IMR-90 (cell line): ENCODE measurements at regions not wholly inside any gene's neighbourhood (a gene's known extent, or its start where the extent isn't known, plus 50 kb on each side); places are given as distances from the start of the nearest gene placed in this dataset.

Source experiments
- ATAC-seq: fragments of 200-7000 bp; cut with Tn5 transposase; 2 replicates; pipeline ENCODE4 v1.9.1; 2020; ENCODE audit warnings: low read depth, mild to moderate bottlenecking, moderate library complexity
- BruUV-seq: library from RNA; stranded (reverse); fragments of 400-500 nt; replicated peaks from 2 replicates; lab custom pipeline; 2021; lab: Mats Ljungman, UMichigan
- CTCF ChIA-PET: fragments of 300-600 bp; formaldehyde crosslinking; extraction: SDS; loops from one replicate; lab custom pipeline; 2021; ENCODE audit warnings: antibody characterized with exemption; lab: Yijun Ruan, JAX
- POLR2A ChIA-PET: fragments of 300-600 bp; sonication (Branson Sonifier 250); formaldehyde crosslinking; loops from one replicate; lab custom pipeline; 2022; ENCODE audit warnings: antibody characterized with exemption; ENCODE audit not compliant: unreplicated experiment; lab: Charles Lee
- DNase-seq: peaks from one replicate; pipeline ENCODE4 v3.0.0; 2013
- H2AFZ ChIP-seq: replicated peaks from 2 replicates; pipeline ENCODE3; 2013; ENCODE audit warnings: low read length, mild to moderate bottlenecking; ENCODE audit not compliant: poor library complexity
- H2AK5ac ChIP-seq: 2 replicates; pipeline ENCODE4 v1.6.1; 2013; ENCODE audit warnings: low read depth, low read length, inconsistent platforms
- H2AK9ac ChIP-seq: replicated peaks from 2 replicates; pipeline ENCODE3; 2013; ENCODE audit warnings: mild to moderate bottlenecking, low read depth, low read length, moderate library complexity; ENCODE audit not compliant: poor library complexity
- H2BK120ac ChIP-seq: 2 replicates; pipeline ENCODE4 v1.6.1; 2013; ENCODE audit warnings: low read depth, low read length, inconsistent platforms
- H2BK15ac ChIP-seq: 3 replicates; pipeline ENCODE4 v1.6.1; 2013; ENCODE audit warnings: low read depth, low read length, inconsistent platforms
- H2BK20ac ChIP-seq: 2 replicates; pipeline ENCODE4 v1.6.1; 2013; ENCODE audit warnings: low read depth, mild to moderate bottlenecking, inconsistent platforms, low read length, moderate library complexity
- H2BK5ac ChIP-seq: 2 replicates; pipeline ENCODE4 v1.6.1; 2013; ENCODE audit warnings: mild to moderate bottlenecking, low read depth, low read length, inconsistent platforms; ENCODE audit not compliant: poor library complexity, severe bottlenecking
- H3K14ac ChIP-seq: replicated peaks from 2 replicates; pipeline ENCODE4 v1.6.1; 2013; ENCODE audit warnings: low read depth, low read length, inconsistent platforms
- H3K18ac ChIP-seq: 2 replicates; pipeline ENCODE4 v1.6.1; 2013; ENCODE audit warnings: low read depth, low read length, control low read depth
- H3K23ac ChIP-seq: 2 replicates; pipeline ENCODE4 v1.6.1; 2013; ENCODE audit warnings: low read depth, low read length, inconsistent platforms
- H3K27ac ChIP-seq: 2 replicates; pipeline ENCODE4 v1.5.1; 2013; ENCODE audit warnings: mild to moderate bottlenecking, control low read depth, low read length; ENCODE audit not compliant: insufficient read depth
- H3K27me3 ChIP-seq: 2 replicates; pipeline ENCODE4 v1.6.1; 2013; ENCODE audit warnings: low read length; ENCODE audit not compliant: control insufficient read depth, insufficient read depth
- H3K36me3 ChIP-seq: 2 replicates; pipeline ENCODE4 v1.6.1; 2013; ENCODE audit warnings: low read length, mixed read lengths; ENCODE audit not compliant: control insufficient read depth, insufficient read depth
- H3K4ac ChIP-seq: 2 replicates; pipeline ENCODE4 v1.6.1; 2013; ENCODE audit warnings: low read depth, low read length, inconsistent platforms
- H3K4me1 ChIP-seq: 2 replicates; pipeline ENCODE4 v1.6.1; 2013; ENCODE audit warnings: low read length, mixed read lengths; ENCODE audit not compliant: control insufficient read depth, insufficient read depth
- H3K4me2 ChIP-seq: 2 replicates; pipeline ENCODE4 v1.6.1; 2013; ENCODE audit warnings: low read depth, mild to moderate bottlenecking, control low read depth, low read length, moderate library complexity
- H3K4me3 ChIP-seq: 2 replicates; pipeline ENCODE4 v1.5.1; 2013; ENCODE audit warnings: low read depth, mild to moderate bottlenecking, control low read depth, low read length, moderate library complexity; ENCODE audit not compliant: insufficient read depth
- H3K56ac ChIP-seq: 2 replicates; pipeline ENCODE4 v1.6.1; 2013; ENCODE audit warnings: low read length, inconsistent platforms; ENCODE audit not compliant: insufficient read depth; ENCODE audit errors: extremely low read depth
- H3K79me1 ChIP-seq, 2 experiments: 2 replicates each; pipeline ENCODE4 v1.6.1; 2013; ENCODE audit warnings: low read length in 2 of 2, inconsistent platforms in 1 of 2, low read depth in 1 of 2
- H3K9ac ChIP-seq: 2 replicates; pipeline ENCODE4 v1.6.1; 2013; ENCODE audit warnings: low read depth, low read length, control low read depth
- H3K9me1 ChIP-seq: 2 replicates; pipeline ENCODE4 v1.6.1; 2013; ENCODE audit warnings: low read length, inconsistent platforms; ENCODE audit not compliant: insufficient read depth
- H3K9me3 ChIP-seq: 2 replicates; pipeline ENCODE4 v1.6.1; 2013; ENCODE audit warnings: low read length; ENCODE audit not compliant: control insufficient read depth, insufficient read depth
- H4K20me1 ChIP-seq: 2 replicates; pipeline ENCODE4 v1.6.1; 2013; ENCODE audit warnings: low read length, inconsistent platforms; ENCODE audit not compliant: insufficient read depth
- H4K5ac ChIP-seq: 2 replicates; pipeline ENCODE4 v1.6.1; 2013; ENCODE audit warnings: mild to moderate bottlenecking, low read depth, low read length, control low read depth
- H4K8ac ChIP-seq, 2 experiments: 2 replicates each; pipeline ENCODE4 v1.6.1; 2013; ENCODE audit warnings: low read depth in 2 of 2, low read length in 2 of 2, control low read depth in 1 of 2, inconsistent platforms in 1 of 2
- H4K91ac ChIP-seq: 2 replicates; pipeline ENCODE4 v1.6.1; 2013; ENCODE audit warnings: low read depth, low read length, inconsistent platforms; ENCODE audit not compliant: insufficient read depth
- CEBPB ChIP-seq: IDR thresholded peaks from 2 replicates; pipeline ENCODE4 v1.6.1; 2012; ENCODE audit warnings: low read depth, low read length, improper control_type of control experiment
- RCOR1 ChIP-seq: IDR thresholded peaks from 2 replicates; pipeline ENCODE4 v1.6.1; 2012; ENCODE audit warnings: mild to moderate bottlenecking, low read length, improper control_type of control experiment; ENCODE audit not compliant: insufficient replicate concordance
- dilution Hi-C: fragments of 300-500 bp; cut with HindIII; formaldehyde crosslinking; loops from one replicate; pipeline ENCODE4 v1.14.3; 2018; ENCODE audit warnings: low sequenced_read_pairs; ENCODE audit not compliant: unreplicated experiment
- in situ Hi-C: fragments of 300-500 bp; cut with MboI; formaldehyde crosslinking; loops from 3 replicates; pipeline ENCODE4 v1.14.3; 2019; ENCODE audit warnings: low sequenced_read_pairs, inconsistent platforms, mixed read lengths
- intact Hi-C: fragments of 100-400 bp; cut with micrococcal nuclease; formaldehyde crosslinking; loops from 2 replicates; pipeline ENCODE4 v1.10.0; 2022

- Histone ChIP-seq H3K23ac (no peak overlapping the region), H3K56ac (no peak overlapping the region), H3K4me3 (no peak overlapping the region), H3K27me3 (no peaks in the 10 kb centered on the region; the same call in 1 of the 2 replicates), H3K79me1 (no peaks in the 10 kb centered on the region), H3K9ac (no peak overlapping the region), H3K27ac (no peak overlapping the region), H3K18ac (no peak overlapping the region), H3K36me3 (no peaks in the 10 kb centered on the region), H3K14ac (no peak overlapping the region), H4K5ac (no peak overlapping the region), H3K9me1 (no peaks in the 10 kb centered on the region), H2BK15ac (no peak overlapping the region), H2AFZ (no peak overlapping the region), H3K4me2 (no peak overlapping the region), H3K9me3 (no peaks in the 10 kb centered on the region), H4K20me1 (no peaks in the 10 kb centered on the region), H4K8ac (no peak overlapping the region), H2AK5ac (no peak overlapping the region), H4K91ac (no peak overlapping the region), H2BK120ac (no peak overlapping the region), H2BK5ac (no peak overlapping the region), H3K4ac (no peak overlapping the region), H2AK9ac (no peak overlapping the region), H3K4me1 (no peaks in the 10 kb centered on the region), H2BK20ac (no peak overlapping the region)
- TF ChIP-seq RCOR1 (no peak), CEBPB (peak; percentile 14; the same call in 1 of the 2 replicates)
- BruUV-seq, result no TSS peak
- dilution Hi-C loops (no loop called here), in situ Hi-C loops (no loop called here), intact Hi-C loops (no loop called here)
- ATAC-seq (peak; percentile 79), DNase-seq (peak; percentile 61)
- POLR2A ChIA-PET, result no interaction called here
- CTCF ChIA-PET, result no interaction called here
Measured at GRCh38 chr11:109048098-109048497, 373.9 kb upstream of the C11orf87 start.
